ENCODE measurements at regions not wholly inside any gene's neighbourhood (a gene's known extent, or its start where the extent isn't known, plus 50 kb on each side); places are given as distances from the start of the nearest gene placed in this dataset.

GRCh38 chr11:128187835-128188234 lies 399.5 kb downstream of the ETS1 start:
- Histone ChIP-seq H3K27me3 (no peaks in the 10 kb centered on the region), H3K36me3 (no peaks in the 10 kb centered on the region), H3K4me1 (no peaks in the 10 kb centered on the region), H3K4me3 (no peak overlapping the region), H3K9me3 (peaks cover 0 to 3% of the 10 kb centered on the region in 2 donors), H3K27ac (no peak overlapping the region)
- intact Hi-C loops (cut with DNase I), result no loop called here
- no peak for TF ChIP-seq CTCF (IDR thresholded peaks at IDR 0.05)
- DNase-seq (no peak), ATAC-seq (no peak)

GRCh38 chr11:128187377-128187776 lies 400.0 kb downstream of the ETS1 start:
- intact Hi-C loops (cut with DNase I), result no loop called here
- Histone ChIP-seq H3K4me1 (no peaks in the 10 kb centered on the region), H3K36me3 (no peaks in the 10 kb centered on the region), H3K9me3 (peaks cover 0 to 3% of the 10 kb centered on the region in 2 donors), H3K27me3 (no peaks in the 10 kb centered on the region), H3K4me3 (no peak overlapping the region), H3K27ac (no peak overlapping the region)
- no peak for TF ChIP-seq CTCF (IDR thresholded peaks at IDR 0.05)
- no peak for DNase-seq
- no peak for ATAC-seq

GRCh38 chr11:128184981-128185380 lies 402.4 kb downstream of the ETS1 start:
- no peak for DNase-seq
- intact Hi-C loops (cut with DNase I), result no loop called here
- H3K36me3 ChIP-seq, result no peaks in the 10 kb centered on the region
- H3K27ac ChIP-seq, result no peak overlapping the region
- peaks cover 0 to 4% of the 10 kb centered on the region in 2 donors for H3K4me1 ChIP-seq
- ATAC-seq, result no peak
- H3K4me3 ChIP-seq, result no peak overlapping the region
- peaks cover 0 to 3% of the 10 kb centered on the region in 2 donors for H3K9me3 ChIP-seq
- no peak for TF ChIP-seq CTCF (IDR thresholded peaks at IDR 0.05)
- no peaks in the 10 kb centered on the region for H3K27me3 ChIP-seq

- H3K4me3 ChIP-seq, result no peak overlapping the region
- TF ChIP-seq CTCF (IDR thresholded peaks at IDR 0.05), result no peak
- H3K4me1 ChIP-seq, result peaks cover 0 to 4% of the 10 kb centered on the region in 2 donors
- intact Hi-C loops (cut with DNase I), result no loop called here
- H3K36me3 ChIP-seq, result no peaks in the 10 kb centered on the region
- H3K9me3 ChIP-seq, result peaks cover 0 to 3% of the 10 kb centered on the region in 2 donors
- no peak for DNase-seq
- ATAC-seq, result no peak
- no peak overlapping the region for H3K27ac ChIP-seq
- no peaks in the 10 kb centered on the region for H3K27me3 ChIP-seq
Observed at GRCh38 chr11:128182844-128183243, 404.5 kb downstream of the ETS1 start.

GRCh38 chr11:128181984-128182383 lies 405.4 kb downstream of the ETS1 start:
- TF ChIP-seq CTCF (IDR thresholded peaks at IDR 0.05), result no peak
- no peak overlapping the region for H3K27ac ChIP-seq
- peaks cover 0 to 3% of the 10 kb centered on the region in 2 donors for H3K9me3 ChIP-seq
- DNase-seq (no peak), ATAC-seq (no peak)
- H3K36me3 ChIP-seq, result no peaks in the 10 kb centered on the region
- H3K27me3 ChIP-seq, result no peaks in the 10 kb centered on the region
- peaks cover 0 to 4% of the 10 kb centered on the region in 2 donors for H3K4me1 ChIP-seq
- H3K4me3 ChIP-seq, result no peak overlapping the region
- intact Hi-C loops (cut with DNase I), result no loop called here
